NCI-H1694 (cell line): ENCODE measurements at regions not wholly inside any gene's neighbourhood (a gene's known extent, or its start where the extent isn't known, plus 50 kb on each side); places are given as distances from the start of the nearest gene placed in this dataset.

ENCODE experiments used
- DNase-seq: peaks from one replicate; lab custom pipeline; 2025; lab: John Stamatoyannopoulos, UW

DNA sequence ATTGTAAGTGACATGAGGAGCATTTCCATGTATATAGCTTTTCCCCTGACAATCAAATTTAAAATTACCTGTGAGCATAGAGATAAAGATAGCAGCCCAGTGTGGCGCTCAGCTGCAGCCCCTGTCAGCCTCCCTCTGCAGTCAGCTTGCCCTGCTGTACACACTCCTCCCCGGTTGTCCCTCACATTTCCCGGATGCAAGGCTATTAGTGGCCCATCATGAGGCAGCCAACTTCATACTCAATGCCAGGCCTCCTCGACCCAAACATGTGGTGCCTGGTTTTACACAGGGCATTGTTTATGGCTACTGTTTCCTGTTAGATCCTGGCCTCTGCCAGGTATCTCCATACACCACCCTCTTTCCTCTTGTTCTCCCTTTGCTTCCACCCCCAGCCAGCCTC, 116.1 kb upstream of the SH3BP4 start:
- no peak for DNase-seq

DNA sequence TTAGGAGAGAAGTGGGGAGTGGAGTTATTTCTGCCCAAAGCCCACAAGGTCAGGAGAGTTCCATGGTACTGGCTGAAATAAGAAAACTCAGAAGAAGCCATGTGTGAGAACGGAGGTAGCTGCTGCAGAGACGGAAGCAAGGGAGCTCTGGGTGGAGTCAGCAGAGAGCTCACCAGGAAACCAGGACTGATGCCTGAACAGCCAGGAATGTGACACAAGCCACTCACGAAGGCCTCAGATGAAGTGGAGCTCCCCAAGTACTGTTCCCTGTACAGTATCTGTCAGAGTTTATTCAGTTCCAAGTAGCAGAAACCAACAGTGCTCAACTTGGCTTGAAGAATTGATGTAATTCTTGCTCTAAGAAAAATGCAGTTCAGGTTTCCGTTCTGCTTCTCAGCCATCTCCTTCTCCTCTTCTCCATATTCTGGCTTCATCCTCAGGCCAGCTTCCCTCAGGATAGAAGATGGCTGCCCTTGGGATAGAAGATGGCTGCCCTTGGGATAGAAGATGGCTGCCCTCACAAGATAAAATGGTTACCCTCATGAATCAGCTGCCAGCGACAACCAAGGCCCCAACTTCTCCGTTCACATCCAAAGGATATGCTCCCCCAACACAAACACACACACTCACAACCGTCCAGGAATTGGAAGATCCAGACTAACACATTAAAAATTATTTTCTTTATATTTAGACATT, 117.4 kb upstream of the SH3BP4 start:
- DNase-seq: no peak

DNA sequence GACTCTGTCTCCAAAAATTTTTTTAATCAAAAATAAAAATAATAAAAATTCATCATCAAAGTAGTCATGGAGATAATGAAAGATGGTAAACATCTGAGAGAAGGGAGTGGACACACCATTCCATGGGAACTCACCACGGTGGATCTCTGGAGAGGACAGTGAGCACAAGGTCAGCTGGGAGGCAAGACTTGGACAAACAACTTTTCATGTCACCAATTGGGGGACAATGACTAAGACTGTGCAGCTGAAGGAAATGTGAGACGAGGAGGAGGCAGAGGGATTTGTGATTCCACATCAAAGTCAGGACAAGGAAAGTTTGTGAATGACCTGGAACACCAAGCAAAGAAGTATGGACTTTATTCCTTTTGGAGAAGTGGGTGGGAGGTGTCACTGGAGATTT, 121.0 kb upstream of the SH3BP4 start:
- DNase-seq: no peak

DNA sequence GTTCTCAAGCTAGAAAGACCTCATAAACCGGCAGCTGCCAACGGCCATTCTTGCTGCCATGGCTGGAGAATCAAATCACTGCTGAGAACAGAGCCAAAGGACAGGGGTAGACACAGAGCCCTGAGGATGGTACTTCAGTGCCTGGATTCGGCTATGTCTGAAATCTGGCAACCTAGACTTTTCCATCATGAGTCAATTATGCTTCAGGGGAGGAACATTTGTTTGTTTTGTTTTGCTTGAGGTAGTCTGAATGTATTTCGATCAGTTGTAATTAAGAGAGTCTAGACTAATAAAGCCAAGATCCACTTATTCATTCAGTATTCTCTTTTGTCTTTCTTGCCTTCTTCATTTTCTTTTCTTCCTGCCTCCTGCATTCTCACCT, 122.8 kb upstream of the SH3BP4 start:
- DNase-seq: no peak

DNA sequence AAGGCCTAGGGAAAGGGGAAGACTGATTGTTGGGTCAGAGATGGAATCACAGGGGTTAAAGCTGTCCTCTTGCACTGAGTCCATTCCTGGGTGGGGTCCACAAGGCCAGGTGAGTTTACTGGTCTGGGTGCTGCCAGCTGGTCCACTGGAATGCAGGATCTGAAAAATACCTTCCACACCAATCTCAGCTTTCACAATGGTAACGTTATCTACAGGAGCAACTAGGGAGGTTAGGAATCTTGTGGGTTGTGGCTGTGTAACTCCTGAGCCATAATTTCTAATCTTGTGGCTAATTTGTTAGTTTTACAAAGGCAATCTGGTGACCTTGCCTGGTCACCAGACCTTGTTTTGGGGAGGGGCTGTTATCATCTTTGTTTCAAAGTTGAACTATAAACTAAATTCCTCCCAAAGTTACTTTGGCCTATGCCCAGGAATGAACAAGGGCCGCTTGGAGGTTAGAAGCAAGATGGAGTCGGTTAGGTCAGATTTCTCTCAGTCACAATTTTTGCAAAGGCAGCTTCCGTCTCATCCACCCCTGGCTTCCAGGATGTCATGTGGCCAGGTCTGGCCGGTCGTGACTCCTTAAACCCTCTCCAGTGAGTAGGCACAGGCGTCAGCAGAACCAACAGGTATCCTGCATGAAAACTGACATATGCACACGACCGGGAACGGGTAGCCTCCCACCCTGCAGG, 123.3 kb upstream of the SH3BP4 start:
- no peak for DNase-seq

DNA sequence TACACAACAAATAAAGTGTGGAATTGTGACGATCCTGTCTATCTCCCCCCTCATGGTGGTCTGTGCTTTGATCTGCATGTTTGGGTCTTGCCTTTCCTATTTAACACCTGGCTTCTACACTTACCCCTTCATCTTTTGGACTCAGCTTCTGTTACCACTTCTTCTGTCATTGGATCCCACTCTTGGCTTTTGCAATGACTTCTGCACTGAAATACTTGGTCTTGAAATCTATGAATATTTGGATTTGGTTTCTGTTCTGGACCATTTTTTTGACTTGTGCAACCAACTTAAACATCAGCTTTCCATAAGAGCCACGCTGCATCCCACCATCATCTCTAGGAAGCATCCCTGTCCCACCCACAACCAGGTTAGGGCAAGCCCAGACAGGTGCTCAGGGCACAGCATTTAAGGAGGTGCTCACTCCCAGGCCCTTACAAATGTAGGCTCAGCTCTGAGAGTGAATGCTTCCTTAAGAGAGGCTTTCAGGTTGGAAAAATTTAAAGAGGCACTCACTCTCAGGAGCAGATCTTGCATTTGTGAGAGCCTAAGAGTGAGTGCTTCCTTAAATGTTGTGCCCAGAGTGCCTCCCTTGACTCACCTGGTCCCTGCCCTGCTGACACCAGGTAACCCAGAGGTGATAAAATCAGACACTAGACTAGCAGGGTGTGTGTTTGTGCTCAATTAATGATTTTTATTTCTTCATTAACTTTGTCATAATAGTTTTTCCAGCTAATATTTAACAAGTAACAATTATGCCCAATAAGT, 124.5 kb upstream of the SH3BP4 start:
- DNase-seq: no peak

DNA sequence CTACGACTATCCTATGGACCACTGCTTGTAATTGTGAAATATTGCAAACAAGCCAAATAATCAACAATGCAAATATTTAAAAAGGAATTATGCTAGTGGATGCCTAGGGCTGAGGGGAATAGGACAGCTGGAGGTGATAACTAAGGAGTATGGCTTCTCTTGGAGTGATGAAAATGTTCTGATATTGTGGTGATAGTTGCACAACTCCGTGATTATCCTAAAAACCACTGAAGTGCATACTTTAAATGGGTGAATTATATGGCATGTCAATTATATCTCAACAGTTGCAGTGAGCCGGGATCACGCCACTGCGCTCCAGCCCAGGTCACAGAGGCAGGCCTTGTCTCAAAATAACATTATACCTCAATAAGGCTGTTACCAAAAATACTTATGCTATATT, 125.1 kb upstream of the SH3BP4 start:
- no peak for DNase-seq

DNA sequence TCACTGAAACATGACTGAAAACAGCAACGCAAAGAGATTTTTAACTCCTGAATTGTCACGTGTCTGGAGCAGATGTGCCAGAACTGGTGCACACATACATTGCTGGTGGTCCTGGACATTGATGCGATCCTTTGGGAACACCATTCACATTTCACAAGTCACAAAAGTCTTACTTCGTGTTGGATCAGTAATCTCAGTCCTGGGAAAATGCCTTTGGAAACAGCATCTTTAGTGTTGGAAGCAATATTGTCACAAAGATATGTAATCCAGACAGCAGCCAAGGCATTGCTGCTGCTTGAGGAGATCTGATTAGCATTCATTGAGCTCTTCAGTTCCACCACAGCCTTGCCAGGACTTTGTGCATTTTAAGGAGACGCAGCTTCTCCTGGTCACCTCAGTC, 126.2 kb upstream of the SH3BP4 start:
- DNase-seq: no peak

DNA sequence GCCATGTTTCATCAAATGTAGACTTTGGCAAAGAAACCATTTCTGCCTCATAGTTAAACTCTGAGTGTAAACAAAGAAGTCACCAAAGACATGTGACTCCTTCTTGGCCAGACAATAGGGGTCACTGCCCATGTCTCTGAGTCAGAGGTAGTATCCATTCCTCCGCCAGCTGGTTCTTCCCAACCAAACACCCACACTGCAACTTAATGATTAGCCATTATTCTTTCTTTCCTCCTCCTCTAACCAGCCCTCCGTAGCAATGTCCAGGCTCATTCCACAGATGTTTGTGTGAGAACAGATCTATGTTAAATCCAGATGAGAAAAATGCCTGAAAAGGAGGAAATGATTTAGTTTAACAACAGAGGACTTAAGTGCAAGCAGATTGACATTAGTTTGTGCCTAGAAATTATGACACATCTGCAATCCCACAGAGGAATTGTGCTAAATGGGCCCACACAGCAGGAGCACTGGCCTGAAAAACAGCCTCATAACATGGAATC, 127.9 kb upstream of the SH3BP4 start:
- DNase-seq: no peak

DNA sequence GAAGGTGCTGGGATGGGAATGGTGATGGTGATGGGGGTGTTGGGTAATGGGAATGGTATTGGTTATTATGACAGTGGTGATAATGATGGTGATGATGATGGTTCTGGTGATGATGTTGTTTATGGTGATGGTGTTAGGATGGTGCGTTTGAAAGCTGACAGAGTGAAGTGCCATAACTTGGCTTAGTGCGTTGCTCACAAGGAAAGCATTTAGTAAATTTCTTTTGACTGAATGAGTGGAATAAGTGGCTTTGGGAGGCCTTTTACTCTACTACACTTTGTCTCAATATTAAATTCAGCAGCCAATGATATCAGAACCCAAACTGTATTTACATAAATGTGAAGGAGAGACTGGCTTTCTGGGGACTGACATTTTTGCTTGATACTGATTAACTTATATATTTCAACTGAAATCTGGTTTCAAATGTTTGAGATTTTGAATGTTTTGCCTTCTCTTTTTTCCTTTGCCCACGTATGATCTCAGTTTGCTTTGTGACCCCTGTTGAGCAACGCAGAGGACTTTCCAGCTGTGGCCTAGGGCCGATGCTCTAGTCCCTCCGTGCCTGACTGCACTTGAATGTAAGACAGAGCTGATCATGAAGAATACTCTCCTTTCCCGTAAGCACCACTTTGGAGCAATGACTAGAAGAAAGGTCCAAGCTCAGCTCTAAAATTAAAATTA, 128.5 kb upstream of the SH3BP4 start:
- no peak for DNase-seq

DNA sequence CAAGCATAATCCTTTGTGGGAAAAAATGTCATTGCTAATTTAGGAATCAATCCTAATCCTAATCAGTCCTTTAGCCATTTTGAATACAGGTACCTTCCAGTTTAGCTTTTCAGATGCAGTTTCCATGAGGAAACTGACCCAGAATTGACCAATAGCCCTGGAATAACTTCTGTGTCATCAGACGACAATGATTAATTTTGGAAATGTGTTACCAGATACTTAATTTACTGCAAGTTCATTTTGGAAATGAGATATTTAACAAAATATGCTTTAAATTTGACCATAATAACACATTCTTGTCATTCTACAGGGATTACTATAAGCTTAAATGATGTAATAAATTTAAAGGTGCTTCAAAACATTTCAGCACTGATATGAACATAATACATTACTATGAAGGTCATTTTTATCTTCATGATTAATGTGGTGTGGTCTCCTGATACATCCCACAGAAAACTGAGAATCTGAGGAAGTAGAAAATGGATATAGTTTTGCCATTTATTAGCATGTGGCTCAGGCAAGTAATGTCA, 129.8 kb upstream of the SH3BP4 start:
- no peak for DNase-seq

DNA sequence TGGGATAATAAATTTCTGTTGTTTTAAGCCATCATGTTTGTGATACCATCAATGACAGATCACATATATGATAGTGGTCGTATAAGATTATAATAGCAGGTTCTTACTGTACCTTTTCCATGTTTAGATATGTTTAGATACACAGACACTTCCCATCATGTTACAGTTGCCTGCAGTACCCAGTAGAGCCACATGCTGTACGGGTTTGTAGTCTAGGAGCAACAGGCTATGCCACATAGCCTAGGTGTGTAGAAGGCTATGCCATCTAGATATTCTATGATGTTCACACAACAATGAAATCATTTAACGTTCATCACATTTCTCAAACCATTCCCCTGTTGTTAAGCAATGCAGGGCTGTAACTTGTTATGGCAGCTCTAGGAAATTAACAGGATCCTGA, 132.9 kb upstream of the SH3BP4 start:
- no peak for DNase-seq

DNA sequence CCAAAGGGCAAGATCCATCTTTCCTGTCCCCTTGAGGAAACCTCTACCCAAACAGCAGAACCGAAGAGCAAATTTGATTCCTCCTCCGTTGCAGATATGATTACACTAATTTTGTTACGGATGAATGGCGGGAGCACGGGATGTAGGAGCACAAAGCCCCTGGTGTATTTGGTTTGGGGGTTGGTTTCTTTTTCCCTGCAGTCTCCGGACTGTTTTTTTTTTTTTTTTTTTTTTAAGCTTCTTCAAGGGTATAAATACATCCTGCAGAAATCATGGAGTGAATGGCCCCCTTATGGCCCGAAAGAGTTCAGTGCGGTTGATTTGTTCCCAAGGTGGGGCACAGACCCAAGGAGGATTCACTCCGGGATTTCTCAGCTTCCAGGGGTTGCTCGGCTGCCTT, 135.3 kb upstream of the SH3BP4 start:
- DNase-seq: no peak

DNA sequence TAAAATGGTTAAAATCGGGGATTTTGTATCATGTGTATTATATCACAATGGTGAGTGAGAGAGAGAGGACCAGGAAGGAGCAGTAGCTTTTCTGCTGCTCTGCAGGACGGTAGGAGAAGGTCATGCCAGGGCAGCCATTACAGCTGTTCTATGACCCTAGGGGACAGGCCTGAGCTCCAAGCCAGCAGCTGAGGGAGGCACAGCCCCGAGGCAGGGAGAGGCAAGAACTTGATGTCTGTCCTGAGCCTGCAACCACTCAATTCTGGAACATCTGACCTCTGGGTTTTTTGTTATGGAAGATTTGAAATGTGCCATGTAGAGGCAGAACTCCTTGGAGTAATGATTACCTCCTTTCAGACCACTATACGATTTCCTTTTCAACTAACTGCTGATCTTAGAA, 135.8 kb upstream of the SH3BP4 start:
- DNase-seq: no peak

DNA sequence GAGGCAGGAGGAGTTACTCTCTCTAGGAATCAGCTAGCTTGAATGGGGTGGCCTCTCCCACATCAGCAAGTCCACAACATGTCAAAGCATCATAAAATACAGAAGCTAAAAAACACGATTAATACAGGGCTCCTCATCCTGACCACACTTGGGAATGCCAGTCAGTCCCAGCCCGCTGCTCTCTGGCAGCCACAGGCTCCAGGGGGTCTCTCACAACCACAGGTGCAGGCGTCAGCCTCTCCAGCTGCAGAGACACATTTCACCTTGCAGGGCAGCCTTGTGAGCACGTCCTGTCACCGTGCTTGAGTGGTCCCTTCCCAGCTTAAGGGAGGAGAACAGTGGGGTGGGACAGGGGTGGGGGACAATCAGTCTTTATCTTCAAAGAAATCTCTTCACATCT, 137.4 kb upstream of the SH3BP4 start:
- no peak for DNase-seq

DNA sequence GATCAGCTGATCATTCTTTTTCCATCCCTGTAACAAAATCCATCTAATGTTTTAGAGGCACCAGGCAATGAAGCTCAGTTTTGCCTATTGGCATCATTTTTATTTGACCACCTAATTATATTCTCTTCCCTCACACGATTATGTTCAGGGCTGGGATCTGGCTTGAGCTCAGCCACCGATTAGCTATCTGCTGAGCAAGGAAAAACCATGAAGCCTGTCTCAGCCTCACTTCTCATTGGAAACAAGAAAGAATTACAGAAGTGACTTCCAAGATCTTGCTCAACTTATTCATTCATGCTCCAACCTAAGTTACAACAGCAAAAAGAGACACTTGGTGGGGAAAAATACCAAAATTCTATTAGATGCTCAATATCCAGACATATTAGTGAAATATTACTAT, 139.0 kb upstream of the SH3BP4 start:
- DNase-seq: no peak

DNA sequence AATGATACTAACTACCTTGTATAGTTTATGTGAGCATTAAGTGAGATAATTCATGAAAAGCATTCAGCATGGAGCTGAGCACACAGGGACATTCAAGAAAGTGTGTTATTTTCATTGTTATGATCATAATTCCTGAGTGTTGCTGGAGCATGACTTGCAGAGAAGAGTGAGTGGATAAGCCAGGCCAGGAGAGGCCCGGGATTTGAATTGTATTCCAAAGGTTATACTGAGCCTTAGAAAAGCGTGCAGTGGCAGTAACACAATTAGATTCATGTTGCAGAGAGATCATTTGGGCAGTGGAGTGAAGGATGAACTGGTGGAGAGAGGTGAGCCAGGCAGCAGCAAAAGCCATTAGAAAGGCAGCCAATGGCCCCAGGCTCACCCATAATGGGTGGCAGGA, 142.9 kb upstream of the SH3BP4 start:
- DNase-seq: no peak

DNA sequence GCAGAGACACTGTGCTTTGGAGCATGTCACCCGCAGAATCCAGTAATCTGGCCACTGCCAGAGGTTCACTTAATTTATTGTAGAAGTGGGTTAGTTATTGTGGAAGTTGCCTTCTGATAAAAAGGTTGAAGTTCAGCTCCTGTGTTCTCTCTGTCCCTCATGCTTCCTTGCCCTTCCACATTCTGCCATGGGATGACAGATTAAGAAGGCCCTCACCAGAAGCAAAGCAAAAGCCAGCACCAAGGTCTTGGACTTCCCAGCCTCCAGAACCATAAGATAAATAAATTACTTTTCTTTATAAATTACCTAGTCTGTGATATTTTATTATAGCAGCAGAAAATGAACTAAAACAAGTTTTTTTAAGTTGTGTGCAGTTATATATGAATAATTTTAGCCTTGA, 145.0 kb upstream of the SH3BP4 start:
- DNase-seq: no peak

DNA sequence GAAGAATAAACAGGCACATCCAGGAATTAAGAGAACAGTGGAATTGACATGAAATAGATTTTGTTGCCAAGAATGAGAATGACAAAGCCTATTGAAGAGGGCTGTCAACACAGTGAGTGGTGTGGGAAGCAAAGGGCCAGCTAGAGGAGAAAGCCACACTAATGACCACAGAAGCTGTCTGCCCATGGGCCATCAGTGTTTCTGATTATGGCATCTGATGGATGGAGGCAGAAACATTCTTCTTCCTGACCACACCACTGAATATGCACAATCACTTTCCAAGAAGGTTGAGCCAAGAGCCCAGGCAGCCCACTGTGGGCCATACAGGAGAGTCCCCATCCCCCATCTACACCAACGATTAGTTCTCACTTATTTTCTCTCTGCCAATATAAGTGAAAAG, 146.0 kb upstream of the SH3BP4 start:
- no peak for DNase-seq

DNA sequence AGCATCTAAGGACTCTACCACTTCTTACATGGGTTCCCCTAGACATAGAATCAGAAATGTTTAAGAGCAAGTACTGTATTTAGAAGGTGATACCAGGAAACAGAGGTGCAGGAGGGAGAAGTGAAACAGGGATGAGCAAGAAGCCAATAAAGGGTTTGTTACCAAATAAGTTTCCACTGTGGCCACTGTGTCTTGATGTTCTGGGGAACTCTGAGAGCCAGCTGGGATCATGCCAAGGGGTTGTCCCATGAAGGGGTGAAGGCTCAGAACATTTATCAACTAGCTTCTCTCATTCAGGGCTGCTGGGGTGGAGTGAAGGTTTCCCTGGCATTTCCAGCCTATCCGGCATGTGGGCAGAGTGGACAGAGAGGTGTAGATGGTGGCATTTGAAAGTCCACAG, 147.1 kb upstream of the SH3BP4 start:
- no peak for DNase-seq

DNA sequence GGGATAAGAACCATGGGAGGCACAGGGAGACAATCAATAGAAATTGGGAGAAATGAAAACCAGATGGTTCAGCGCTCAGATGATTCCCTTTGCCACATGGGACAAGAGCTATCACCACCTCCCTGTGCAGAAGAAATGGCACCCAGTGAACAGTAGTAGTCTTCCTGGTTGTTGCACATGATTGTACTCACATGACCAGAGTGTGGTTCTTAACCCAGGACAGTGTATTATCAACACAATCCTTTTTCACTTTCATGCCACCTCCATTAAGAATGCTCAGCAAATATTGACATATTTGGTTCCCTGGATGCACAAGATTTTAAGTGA, 149.0 kb upstream of the SH3BP4 start:
- no peak for DNase-seq

DNA sequence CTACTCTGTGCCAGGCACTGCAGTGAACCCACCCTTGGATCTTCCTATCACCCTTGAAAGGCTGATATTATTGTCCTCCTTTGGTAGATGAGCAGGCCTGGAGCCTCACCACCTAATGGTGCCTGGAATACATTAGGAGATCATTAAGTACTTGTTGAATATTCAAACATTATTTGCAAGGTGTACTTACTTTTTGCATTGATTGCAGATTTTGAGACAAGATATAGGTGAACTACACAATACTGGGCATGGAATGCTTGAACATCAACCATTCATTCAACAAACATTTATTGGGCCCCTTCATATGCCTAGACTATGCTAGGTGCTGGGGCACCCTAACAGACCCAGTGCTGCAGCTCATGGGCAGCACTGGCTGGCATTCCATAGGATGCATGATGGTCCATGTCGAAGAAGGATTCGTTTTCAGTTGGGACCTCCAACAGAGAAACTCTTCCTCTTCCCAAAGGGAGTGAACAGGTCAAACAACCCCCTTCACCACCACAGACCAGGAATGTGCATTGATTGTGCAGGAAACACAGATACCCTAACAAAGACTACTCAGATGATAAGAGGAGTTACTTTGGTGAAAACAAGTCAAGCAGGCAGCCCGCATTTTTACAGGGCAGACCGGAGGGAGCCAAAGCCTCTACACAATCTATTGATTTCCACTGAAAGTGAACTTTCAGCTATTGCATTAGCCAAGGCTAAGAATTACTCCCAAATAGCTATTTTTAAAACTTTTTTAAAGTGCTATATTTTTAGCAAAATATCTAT, 149.6 kb upstream of the SH3BP4 start:
- DNase-seq: no peak
